OCI-LY7 (cell line): ENCODE measurements at regions not wholly inside any gene's neighbourhood (a gene's known extent, or its start where the extent isn't known, plus 50 kb on each side); places are given as distances from the start of the nearest gene placed in this dataset.
A peak's percentile ranks its signal among the peaks of the same experiment; 100 is the strongest.
"Not testable (repeated sequence)": the region's sequence is repeated elsewhere in the genome, so short reads cannot be mapped to it uniquely, and the experiment has no call there.

ENCODE experiments used
- BruUV-seq: library from RNA; stranded (reverse); fragments of 400-500 nt; replicated peaks from 2 replicates; lab custom pipeline; 2021; lab: Mats Ljungman, UMichigan
- CTCF ChIA-PET: fragments of 300-600 bp; sonication (Branson Sonifier 250); formaldehyde crosslinking; loops from one replicate; lab custom pipeline; 2022; ENCODE audit warnings: antibody characterized with exemption; ENCODE audit not compliant: unreplicated experiment; lab: Charles Lee
- POLR2A ChIA-PET: fragments of 300-600 bp; sonication (Branson Sonifier 250); formaldehyde crosslinking; loops from one replicate; lab custom pipeline; 2022; ENCODE audit warnings: antibody characterized with exemption; lab: Charles Lee
- DNase-seq: peaks from one replicate; pipeline ENCODE4 v3.0.0-alpha.2; 2015; ENCODE audit warnings: low spot score
- H2AFZ ChIP-seq: fragments of 200-600 bp; sonication (generic), shearing (Covaris generic); 2 replicates; pipeline ENCODE4 v1.6.1; 2014; ENCODE audit warnings: mild to moderate bottlenecking, antibody characterized with exemption, low read length, moderate library complexity
- H3K27ac ChIP-seq: fragments of 200-600 bp; sonication (generic); 2 replicates; pipeline ENCODE4 v1.5.1; 2014; ENCODE audit warnings: mixed run types, low read depth, mild to moderate bottlenecking, moderate library complexity, low read length, inconsistent platforms; ENCODE audit not compliant: poor library complexity, severe bottlenecking
- H3K36me3 ChIP-seq: fragments of 200-600 bp; sonication (generic); 2 replicates; pipeline ENCODE4 v1.6.1; 2014; ENCODE audit warnings: mild to moderate bottlenecking, antibody characterized with exemption, low read length, moderate library complexity, mixed read lengths; ENCODE audit not compliant: insufficient read depth
- H3K4me1 ChIP-seq: fragments of 200-600 bp; sonication (generic); 2 replicates; pipeline ENCODE4 v1.5.1; 2014; ENCODE audit warnings: mild to moderate bottlenecking, low read length; ENCODE audit not compliant: insufficient read depth, poor library complexity, severe bottlenecking
- H3K4me2 ChIP-seq: fragments of 200-600 bp; sonication (generic); 2 replicates; pipeline ENCODE4 v1.6.1; 2014; ENCODE audit warnings: mild to moderate bottlenecking, low read length
- H3K4me3 ChIP-seq: fragments of 200-600 bp; sonication (generic); 2 replicates; pipeline ENCODE4 v1.5.1; 2014; ENCODE audit warnings: mild to moderate bottlenecking, low read depth, low read length; ENCODE audit not compliant: poor library complexity, severe bottlenecking
- H3K79me2 ChIP-seq: fragments of 200-600 bp; sonication (generic); 2 replicates; pipeline ENCODE4 v1.6.1; 2016; ENCODE audit warnings: low read depth, mild to moderate bottlenecking, low read length, moderate library complexity, mixed read lengths; ENCODE audit not compliant: insufficient read depth
- H3K9me2 ChIP-seq: fragments of 200-600 bp; sonication (generic); 2 replicates; pipeline ENCODE4 v1.6.1; 2016; ENCODE audit warnings: mild to moderate bottlenecking, low read length, mixed read lengths; ENCODE audit not compliant: insufficient read depth
- H3K9me3 ChIP-seq: fragments of 200-600 bp; sonication (generic); 2 replicates; pipeline ENCODE4 v1.6.1; 2014; ENCODE audit warnings: mild to moderate bottlenecking, mixed run types, low read length, mixed read lengths
- H4K20me1 ChIP-seq: fragments of 200-600 bp; sonication (generic); 2 replicates; pipeline ENCODE4 v1.6.1; 2014; ENCODE audit warnings: mild to moderate bottlenecking, antibody characterized with exemption, low read length, moderate library complexity, mixed read lengths; ENCODE audit not compliant: insufficient read depth
- CTCF ChIP-seq: fragments of 200-600 bp; sonication (generic); conservative IDR thresholded peaks from 2 replicates; pipeline ENCODE4 v1.5.1; 2014; ENCODE audit warnings: mild to moderate bottlenecking, antibody characterized with exemption, low read length, moderate library complexity, mixed read lengths
- EZH2phosphoT487 ChIP-seq: fragments of 200-600 bp; sonication (generic); IDR thresholded peaks from 2 replicates; pipeline ENCODE4 v1.6.1; 2018; ENCODE audit warnings: low read depth, borderline replicate concordance, mild to moderate bottlenecking, mixed run types, antibody characterized with exemption, low read length, moderate library complexity, mixed read lengths
- intact Hi-C: fragments of 100-400 bp; cut with micrococcal nuclease; formaldehyde crosslinking; loops from one replicate; pipeline ENCODE4 v1.10.0; 2022; ENCODE audit not compliant: unreplicated experiment

DNA sequence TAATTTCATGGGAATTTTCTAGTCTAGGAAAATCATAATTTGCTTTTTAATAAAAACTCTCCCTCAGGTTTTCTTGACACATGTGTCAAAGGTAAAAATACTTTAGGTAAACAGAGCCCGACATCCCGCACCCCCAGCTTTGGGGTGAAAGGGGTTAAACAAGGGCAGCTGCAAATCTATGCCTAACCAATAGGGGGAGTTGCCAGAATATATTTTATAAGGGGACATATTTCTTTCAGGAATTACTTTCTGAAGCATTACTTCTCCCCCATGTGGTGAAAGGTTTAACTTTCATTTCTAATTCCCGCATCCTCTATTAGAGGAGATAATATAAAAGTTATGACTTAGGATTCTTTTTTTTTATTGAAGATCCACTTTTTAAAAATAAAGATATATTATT lies 53.9 kb upstream of the HEPH start:
- POLR2A ChIA-PET, result interaction anchor here (0.6 kb wide), 1 partner anchor 51 kb away, joined by 4 read pairs; no protein-coding TSS in a partner anchor
- Histone ChIP-seq H3K27ac (no peak overlapping the region), H3K9me2 (no peaks in the 10 kb centered on the region), H3K36me3 (no peaks in the 10 kb centered on the region), H3K4me1 (no peaks in the 10 kb centered on the region), H3K79me2 (no peaks in the 10 kb centered on the region), H3K9me3 (no peaks in the 10 kb centered on the region), H3K4me3 (no peak overlapping the region), H4K20me1 (no peaks in the 10 kb centered on the region), H2AFZ (no peak overlapping the region), H3K4me2 (no peak overlapping the region)
- BruUV-seq, result no TSS peak
- peak; percentile 83 for TF ChIP-seq CTCF
- TF ChIP-seq EZH2phosphoT487, result no peak
- peak; percentile 62 for DNase-seq
- intact Hi-C loops, result loop anchor here (2.0 to 10.0 kb wide), 2 partner anchors 125 to 527 kb away; no protein-coding TSS in a partner anchor
- CTCF ChIA-PET, result no interaction called here

- H3K4me3 ChIP-seq, intact Hi-C loops, H3K9me2 ChIP-seq, CTCF ChIA-PET, H4K20me1 ChIP-seq, H3K4me1 ChIP-seq, H3K36me3 ChIP-seq, H3K4me2 ChIP-seq, DNase-seq, H2AFZ ChIP-seq, H3K27ac ChIP-seq, H3K9me3 ChIP-seq, BruUV-seq, H3K79me2 ChIP-seq: not testable (repeated sequence)
- POLR2A ChIA-PET, result interaction anchor here (1.0 kb wide), 1 partner anchor 90 kb away, joined by 3 read pairs; no protein-coding TSS in a partner anchor
Measured at GRCh38 chrX:66107860-66108259, 56.2 kb upstream of the HEPH start.

- H3K9me2 ChIP-seq, BruUV-seq, H3K9me3 ChIP-seq, intact Hi-C loops, POLR2A ChIA-PET, H2AFZ ChIP-seq, CTCF ChIA-PET, H3K4me2 ChIP-seq, H4K20me1 ChIP-seq, H3K36me3 ChIP-seq, H3K4me3 ChIP-seq, DNase-seq, H3K79me2 ChIP-seq, H3K27ac ChIP-seq, H3K4me1 ChIP-seq: not testable (repeated sequence)
Measured at GRCh38 chrX:66102398-66102797, 61.6 kb upstream of the HEPH start.

- intact Hi-C loops, result no loop called here
- no peaks in the 10 kb centered on the region for H3K4me1 ChIP-seq
- H3K79me2 ChIP-seq, result no peaks in the 10 kb centered on the region
- no peak for TF ChIP-seq CTCF
- no peak for TF ChIP-seq EZH2phosphoT487
- ChIA-PET POLR2A (interaction anchor here (0.6 kb wide), 1 partner anchor 53 kb away, joined by 3 read pairs; no protein-coding TSS in a partner anchor), CTCF (no interaction called here)
- H3K36me3 ChIP-seq, result no peaks in the 10 kb centered on the region
- H3K4me2 ChIP-seq, result no peak overlapping the region
- DNase-seq, result no peak
- H3K9me2 ChIP-seq, result no peaks in the 10 kb centered on the region
- H3K27ac ChIP-seq, result no peak overlapping the region
- no TSS peak for BruUV-seq
- H3K4me3 ChIP-seq, result no peak overlapping the region
- H2AFZ ChIP-seq, result no peak overlapping the region
- no peaks in the 10 kb centered on the region for H3K9me3 ChIP-seq
- H4K20me1 ChIP-seq, result no peaks in the 10 kb centered on the region
Measured at GRCh38 chrX:66098162-66098561, 58.3 kb upstream of the VSIG4 start.

GRCh38 chrX:66096987-66097386 lies 57.1 kb upstream of the VSIG4 start:
- H3K79me2 ChIP-seq, H3K4me1 ChIP-seq, H3K4me3 ChIP-seq, H2AFZ ChIP-seq, H3K9me2 ChIP-seq, DNase-seq, POLR2A ChIA-PET, H3K36me3 ChIP-seq, CTCF ChIA-PET, H3K9me3 ChIP-seq, H4K20me1 ChIP-seq, H3K4me2 ChIP-seq, BruUV-seq, H3K27ac ChIP-seq, intact Hi-C loops: not testable (repeated sequence)
